ENCODE measurements at regions not wholly inside any gene's neighbourhood (a gene's known extent, or its start where the extent isn't known, plus 50 kb on each side); places are given as distances from the start of the nearest gene placed in this dataset.

DNA sequence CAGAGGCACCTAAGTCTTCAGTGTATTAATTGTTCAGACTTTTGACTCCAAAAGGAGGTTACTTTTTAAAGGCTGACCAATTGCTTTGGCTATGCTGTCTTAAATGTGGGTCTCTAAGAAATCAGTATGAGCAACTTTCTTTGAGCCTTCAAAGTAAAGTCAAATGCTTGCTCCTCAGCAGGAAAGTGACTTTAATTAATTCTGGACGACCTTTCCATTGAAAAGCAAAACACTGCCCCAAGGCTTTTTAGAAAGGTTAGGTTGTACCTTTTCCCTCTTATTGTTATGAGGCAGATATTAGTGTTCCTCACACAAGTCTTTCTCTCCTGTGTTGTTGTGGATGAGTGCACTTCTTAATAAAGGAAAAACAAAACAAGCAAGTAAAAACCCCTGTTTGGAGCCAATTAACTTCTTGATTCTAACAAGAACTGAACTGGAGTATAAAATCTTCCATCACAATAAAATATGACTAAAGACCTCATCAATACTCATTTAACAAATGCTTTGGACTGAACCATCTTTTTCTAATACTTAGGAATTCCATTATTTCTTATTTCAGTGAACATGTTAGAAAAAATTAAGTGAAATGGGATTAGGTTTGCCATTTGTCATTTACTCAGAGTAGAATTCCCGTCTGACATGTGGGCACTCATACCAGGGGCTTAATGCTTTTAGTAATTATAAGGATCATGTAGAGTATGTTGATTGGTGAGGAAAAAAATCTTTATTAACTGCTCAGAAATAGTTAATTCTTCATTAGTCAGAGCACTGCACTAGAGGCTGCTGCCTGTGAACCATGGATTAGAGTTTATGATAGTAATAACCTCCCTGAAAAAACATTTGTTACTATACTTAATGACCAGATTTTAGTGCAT, 159.1 kb upstream of the ZNF608 start:
- TF ChIP-seq, protein P1, sequence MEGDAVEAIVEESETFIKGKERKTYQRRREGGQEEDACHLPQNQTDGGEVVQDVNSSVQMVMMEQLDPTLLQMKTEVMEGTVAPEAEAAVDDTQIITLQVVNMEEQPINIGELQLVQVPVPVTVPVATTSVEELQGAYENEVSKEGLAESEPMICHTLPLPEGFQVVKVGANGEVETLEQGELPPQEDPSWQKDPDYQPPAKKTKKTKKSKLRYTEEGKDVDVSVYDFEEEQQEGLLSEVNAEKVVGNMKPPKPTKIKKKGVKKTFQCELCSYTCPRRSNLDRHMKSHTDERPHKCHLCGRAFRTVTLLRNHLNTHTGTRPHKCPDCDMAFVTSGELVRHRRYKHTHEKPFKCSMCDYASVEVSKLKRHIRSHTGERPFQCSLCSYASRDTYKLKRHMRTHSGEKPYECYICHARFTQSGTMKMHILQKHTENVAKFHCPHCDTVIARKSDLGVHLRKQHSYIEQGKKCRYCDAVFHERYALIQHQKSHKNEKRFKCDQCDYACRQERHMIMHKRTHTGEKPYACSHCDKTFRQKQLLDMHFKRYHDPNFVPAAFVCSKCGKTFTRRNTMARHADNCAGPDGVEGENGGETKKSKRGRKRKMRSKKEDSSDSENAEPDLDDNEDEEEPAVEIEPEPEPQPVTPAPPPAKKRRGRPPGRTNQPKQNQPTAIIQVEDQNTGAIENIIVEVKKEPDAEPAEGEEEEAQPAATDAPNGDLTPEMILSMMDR (conservative IDR thresholded peaks at IDR 0.05; ENCODE audit: low read length) = no peak
- no peak for TF ChIP-seq EZH2phosphoT487 (IDR thresholded peaks at IDR 0.05; ENCODE audit: borderline replicate concordance, low read depth, low read length)
